ENCODE measurements at regions not wholly inside any gene's neighbourhood (a gene's known extent, or its start where the extent isn't known, plus 50 kb on each side); places are given as distances from the start of the nearest gene placed in this dataset.

GRCh38 chr17:27391427-27391826, 64.8 kb upstream of the KSR1 start:
- Histone ChIP-seq H3K4me3 (no peak overlapping the region), H3K36me3 (no peaks in the 10 kb centered on the region), H3K27me3 (no peaks in the 10 kb centered on the region), H3K27ac (no peak overlapping the region), H3K9me3 (no peaks in the 10 kb centered on the region), H3K4me1 (no peaks in the 10 kb centered on the region)
- WGBS, 2 donors = 52 to 54% methylated on average over 1 of the region's 1 CpG
- DNase-seq = no peak
- no peak for FAIRE-seq
- intact Hi-C loops (cut with DNase I) = no loop called here
- no peak for ATAC-seq
- TF ChIP-seq CTCF (IDR thresholded peaks at IDR 0.05) = no peak

GRCh38 chr17:27396045-27396444, 60.2 kb upstream of the KSR1 start:
- TF ChIP-seq CTCF (IDR thresholded peaks at IDR 0.05) = no peak
- 83 to 93% methylated on average over 1 of the region's 1 CpG for WGBS, 2 donors
- no peak for DNase-seq
- no peak for FAIRE-seq
- Histone ChIP-seq H3K27ac (no peak overlapping the region), H3K36me3 (no peaks in the 10 kb centered on the region), H3K4me1 (peaks cover 0 to 5% (median 0%) of the 10 kb centered on the region in 3 donors), H3K9me3 (no peaks in the 10 kb centered on the region), H3K27me3 (no peaks in the 10 kb centered on the region), H3K4me3 (no peak overlapping the region)
- intact Hi-C loops (cut with DNase I) = no loop called here
- ATAC-seq = peak in 1 of 4 donors; percentile 51

GRCh38 chr17:27396941-27397340, 59.3 kb upstream of the KSR1 start:
- Histone ChIP-seq H3K36me3 (no peaks in the 10 kb centered on the region), H3K9me3 (no peaks in the 10 kb centered on the region), H3K4me3 (no peak overlapping the region), H3K4me1 (peaks cover 0 to 5% (median 0%) of the 10 kb centered on the region in 3 donors), H3K27me3 (no peaks in the 10 kb centered on the region), H3K27ac (no peak overlapping the region)
- no peak for DNase-seq
- peak in 2 of 4 donors; percentile 71 to 76 for ATAC-seq
- intact Hi-C loops (cut with DNase I) = no loop called here
- FAIRE-seq = no peak
- 47 to 50% methylated on average over 1 of the region's 1 CpG for WGBS, 2 donors
- no peak for TF ChIP-seq CTCF (IDR thresholded peaks at IDR 0.05)

GRCh38 chr17:27398691-27399090, 57.6 kb upstream of the KSR1 start:
- TF ChIP-seq CTCF (IDR thresholded peaks at IDR 0.05) = no peak
- no peak for ATAC-seq
- no peaks in the 10 kb centered on the region for H3K27me3 ChIP-seq
- H3K4me1 ChIP-seq = peaks cover 0 to 5% (median 0%) of the 10 kb centered on the region in 3 donors
- no peak overlapping the region for H3K4me3 ChIP-seq
- H3K9me3 ChIP-seq = no peaks in the 10 kb centered on the region
- intact Hi-C loops (cut with DNase I) = no loop called here
- H3K27ac ChIP-seq = no peak overlapping the region
- DNase-seq = no peak
- WGBS, 2 donors = 63 to 65% methylated on average over 2 of the region's 2 CpGs
- no peak for FAIRE-seq
- no peaks in the 10 kb centered on the region for H3K36me3 ChIP-seq

GRCh38 chr17:27400991-27401390, 55.3 kb upstream of the KSR1 start:
- no peak for TF ChIP-seq CTCF (IDR thresholded peaks at IDR 0.05)
- no peak overlapping the region for H3K27ac ChIP-seq
- intact Hi-C loops (cut with DNase I) = no loop called here
- ATAC-seq (no peak), FAIRE-seq (no peak), DNase-seq (no peak)
- H3K4me1 ChIP-seq = peaks cover 0 to 5% (median 0%) of the 10 kb centered on the region in 3 donors
- WGBS, 2 donors = 93 to 95% methylated on average over 6 of the region's 6 CpGs
- no peaks in the 10 kb centered on the region for H3K9me3 ChIP-seq
- H3K36me3 ChIP-seq = no peaks in the 10 kb centered on the region
- H3K4me3 ChIP-seq = no peak overlapping the region
- no peaks in the 10 kb centered on the region for H3K27me3 ChIP-seq

Data from pancreas (tissue), 10 donors.